ENCODE measurements at regions not wholly inside any gene's neighbourhood (a gene's known extent, or its start where the extent isn't known, plus 50 kb on each side); places are given as distances from the start of the nearest gene placed in this dataset.

DNA sequence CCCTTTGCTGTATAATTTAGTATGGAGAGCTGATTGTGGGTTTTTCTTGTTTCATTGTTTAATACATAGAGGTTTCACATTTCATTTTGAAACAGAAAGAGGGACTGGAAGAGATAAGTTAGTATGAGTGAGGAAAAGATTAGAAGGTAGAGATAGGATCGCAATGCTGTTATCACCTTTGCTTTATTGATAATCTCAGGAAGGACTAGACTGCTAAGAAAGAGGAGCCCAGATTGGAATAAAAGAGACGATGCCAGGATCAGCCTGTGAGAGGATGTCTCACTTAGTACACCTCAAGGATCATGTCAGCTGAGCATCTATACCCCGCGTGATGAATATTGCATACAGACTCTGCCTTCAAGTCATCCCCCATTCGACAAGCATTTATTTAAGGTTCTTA, 178.0 kb upstream of the DMAC1 start:
- Mint-ChIP-seq H3K27ac (no peak overlapping the region), H3K4me3 (no peak overlapping the region), H3K9me3 (peaks cover 2% of the 10 kb centered on the region), H3K27me3 (ENCODE audit: insufficient read depth, low read depth) (no peaks in the 10 kb centered on the region), H3K4me1 (peaks cover 13% of the 10 kb centered on the region), H3K36me3 (no peaks in the 10 kb centered on the region)
- H3K27me3 ChIP-seq: no peaks in the 10 kb centered on the region
- DNase-seq (ENCODE audit: low spot score): no peak
- no peaks in the 10 kb centered on the region for H3K79me2 ChIP-seq (ENCODE audit: low read depth)
- no peak overlapping the region for H3K4me2 ChIP-seq
- H3K4me1 ChIP-seq: peaks cover 14% of the 10 kb centered on the region
- no peak overlapping the region for H3K9ac ChIP-seq
- H2AFZ ChIP-seq (replicated peaks): no peak overlapping the region
- no peaks in the 10 kb centered on the region for H3F3A ChIP-seq (ENCODE audit: low read depth)
- H3K36me3 ChIP-seq: no peaks in the 10 kb centered on the region
- no peak overlapping the region for H3K4me3 ChIP-seq
- H3K9me3 ChIP-seq (ENCODE audit: low read depth): no peaks in the 10 kb centered on the region
- H4K20me1 ChIP-seq (ENCODE audit: low read depth): no peaks in the 10 kb centered on the region
- no peak overlapping the region for H3K27ac ChIP-seq
- TF ChIP-seq EZH2phosphoT487 (IDR thresholded peaks at IDR 0.05) (no peak), EZH2 (IDR thresholded peaks at IDR 0.05) (no peak), CTCF (IDR thresholded peaks at IDR 0.05) (no peak)

DNA sequence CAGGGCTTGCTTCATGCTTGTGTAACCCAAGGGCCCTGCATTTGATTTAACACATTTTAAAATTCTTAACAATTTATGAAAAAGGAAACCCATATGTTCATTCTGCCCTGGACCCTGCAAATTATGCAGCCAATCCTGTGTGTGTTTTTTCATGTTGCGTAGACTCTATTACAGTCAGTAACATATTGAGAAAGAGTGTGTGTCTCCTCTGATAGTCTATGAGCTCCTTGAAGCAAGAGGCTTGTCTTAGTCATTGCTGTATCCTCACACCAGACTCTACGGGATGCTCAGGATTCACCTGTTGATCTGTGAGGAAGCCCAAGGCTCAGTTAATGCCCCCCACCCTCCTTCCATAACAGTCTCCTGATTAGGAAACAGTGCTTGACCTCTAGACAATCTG, 177.3 kb upstream of the DMAC1 start:
- Mint-ChIP-seq H3K9me3 (peaks cover 2% of the 10 kb centered on the region), H3K4me1 (peaks cover 12% of the 10 kb centered on the region), H3K27ac (no peak overlapping the region), H3K27me3 (ENCODE audit: insufficient read depth, low read depth) (no peaks in the 10 kb centered on the region), H3K4me3 (no peak overlapping the region), H3K36me3 (no peaks in the 10 kb centered on the region)
- Histone ChIP-seq H3K9me3 (ENCODE audit: low read depth) (no peaks in the 10 kb centered on the region), H3K27me3 (no peaks in the 10 kb centered on the region), H4K20me1 (ENCODE audit: low read depth) (no peaks in the 10 kb centered on the region), H3K9ac (no peak overlapping the region), H3K4me3 (no peak overlapping the region), H3K4me1 (peaks cover 14% of the 10 kb centered on the region), H3K36me3 (no peaks in the 10 kb centered on the region), H3K4me2 (no peak overlapping the region), H2AFZ (replicated peaks) (no peak overlapping the region), H3F3A (ENCODE audit: low read depth) (no peaks in the 10 kb centered on the region), H3K79me2 (ENCODE audit: low read depth) (no peaks in the 10 kb centered on the region), H3K27ac (no peak overlapping the region)
- DNase-seq (ENCODE audit: low spot score): no peak
- TF ChIP-seq EZH2 (IDR thresholded peaks at IDR 0.05): no peak
- TF ChIP-seq EZH2phosphoT487 (IDR thresholded peaks at IDR 0.05): no peak
- TF ChIP-seq CTCF (IDR thresholded peaks at IDR 0.05): no peak

DNA sequence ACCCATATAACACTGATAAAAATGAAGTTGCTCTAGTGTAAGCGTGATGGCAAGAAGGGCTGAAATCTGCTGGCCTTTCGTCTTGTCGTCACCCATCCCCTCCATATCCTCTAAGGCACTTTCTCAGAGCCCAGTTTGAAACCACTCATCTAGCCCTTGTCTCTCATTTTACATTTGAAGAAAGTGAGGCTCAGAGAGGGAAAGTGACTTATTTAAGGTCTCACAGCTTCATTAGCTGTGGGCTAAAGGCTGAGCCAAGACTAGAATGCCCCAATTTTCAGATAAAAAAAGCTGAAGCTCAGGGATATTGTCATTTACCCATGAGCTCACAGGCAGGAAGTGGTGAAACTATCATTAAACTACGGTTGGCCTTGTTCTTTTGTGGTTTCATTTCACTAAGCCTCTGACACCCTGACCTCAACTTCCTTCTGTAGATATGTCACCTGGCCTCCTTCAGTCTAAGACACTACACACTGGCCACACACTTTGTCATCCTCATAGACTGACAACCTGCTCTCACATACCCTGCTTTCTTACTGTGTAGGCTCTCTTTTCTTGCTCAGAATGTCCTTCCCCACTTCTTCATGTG, 176.7 kb upstream of the DMAC1 start:
- no peak for DNase-seq (ENCODE audit: low spot score)
- Histone ChIP-seq H3K9ac (no peak overlapping the region), H3K27ac (no peak overlapping the region), H3K4me2 (no peak overlapping the region), H4K20me1 (ENCODE audit: low read depth) (no peaks in the 10 kb centered on the region), H3F3A (ENCODE audit: low read depth) (no peaks in the 10 kb centered on the region), H3K9me3 (ENCODE audit: low read depth) (no peaks in the 10 kb centered on the region), H3K4me3 (no peak overlapping the region), H3K36me3 (no peaks in the 10 kb centered on the region), H3K79me2 (ENCODE audit: low read depth) (no peaks in the 10 kb centered on the region), H3K27me3 (no peaks in the 10 kb centered on the region), H2AFZ (replicated peaks) (no peak overlapping the region), H3K4me1 (peaks cover 12% of the 10 kb centered on the region)
- Mint-ChIP-seq H3K36me3 (no peaks in the 10 kb centered on the region), H3K4me3 (no peak overlapping the region), H3K27me3 (ENCODE audit: insufficient read depth, low read depth) (no peaks in the 10 kb centered on the region), H3K27ac (no peak overlapping the region), H3K4me1 (peaks cover 6% of the 10 kb centered on the region), H3K9me3 (no peaks in the 10 kb centered on the region)
- TF ChIP-seq EZH2 (IDR thresholded peaks at IDR 0.05) (no peak), EZH2phosphoT487 (IDR thresholded peaks at IDR 0.05) (no peak), CTCF (IDR thresholded peaks at IDR 0.05) (no peak)
